SK-N-SH (cell line): ENCODE measurements at regions not wholly inside any gene's neighbourhood (a gene's known extent, or its start where the extent isn't known, plus 50 kb on each side); places are given as distances from the start of the nearest gene placed in this dataset.

Experiments used
- CTCF ChIA-PET: fragments of 300-600, 350-600 bp; formaldehyde crosslinking; extraction: SDS; loops from one replicate; lab custom pipeline; 2021; lab: Yijun Ruan, JAX
- POLR2A ChIA-PET: fragments of 350-600 bp; sonication (Branson Sonifier 250); formaldehyde crosslinking; extraction: SDS; loops from one replicate; lab custom pipeline; 2020; ENCODE audit warnings: antibody characterized with exemption, inconsistent platforms; lab: Yijun Ruan, JAX
- DNase-seq: peaks from one replicate; pipeline ENCODE4 v3.0.0; 2012
- H2AFZ ChIP-seq: fragments of 200-600 bp; sonication (generic); 2 replicates; pipeline ENCODE4 v1.8.1; 2016; ENCODE audit warnings: antibody characterized with exemption, mild to moderate bottlenecking, low read depth
- H3F3A ChIP-seq: fragments of 200-600 bp; sonication (generic); replicated peaks from 2 replicates; pipeline ENCODE3; 2016; ENCODE audit warnings: antibody characterized with exemption, mild to moderate bottlenecking; ENCODE audit not compliant: insufficient read depth
- H3K27ac ChIP-seq, 2 experiments: fragments of 200-500 bp in 1 of 2; fragments of 200-600 bp in 1 of 2; sonication (Bioruptor generic) in 1 of 2; sonication (generic), shearing (Covaris generic) in 1 of 2; 2 replicates each; pipeline versions ENCODE4 v1.5.1 to v1.6.1; 2014 to 2016; ENCODE audit warnings: low read depth in 2 of 2, inconsistent platforms in 1 of 2, low read length in 1 of 2, mild to moderate bottlenecking in 1 of 2, mixed read lengths in 1 of 2
- H3K27me3 ChIP-seq: fragments of 200-600 bp; sonication (generic), shearing (Covaris generic); 2 replicates; pipeline ENCODE4 v1.6.1; 2016; ENCODE audit warnings: mixed run types; ENCODE audit not compliant: insufficient read depth
- H3K36me3 ChIP-seq, 2 experiments: fragments of 200-500 bp in 1 of 2; fragments of 200-600 bp in 1 of 2; sonication (Bioruptor generic) in 1 of 2; sonication (generic) in 1 of 2; replicated peaks in 1 of 2; 2 replicates each; pipeline versions ENCODE3 to v1.5.1; 2014 to 2016; ENCODE audit warnings: low read length in 1 of 2, mild to moderate bottlenecking in 1 of 2; ENCODE audit not compliant: insufficient read depth in 2 of 2, control insufficient read depth in 1 of 2
- H3K4me1 ChIP-seq, 2 experiments: fragments of 200-500 bp in 1 of 2; fragments of 200-600 bp in 1 of 2; sonication (Bioruptor generic) in 1 of 2; sonication (generic), shearing (Covaris generic) in 1 of 2; 2 replicates each; pipeline versions ENCODE4 v1.5.1 to v1.6.1; 2014 to 2016; ENCODE audit warnings: low read depth in 1 of 2, low read length in 1 of 2, mixed run types in 1 of 2; ENCODE audit not compliant: insufficient read depth in 2 of 2, control insufficient read depth in 1 of 2
- H3K4me2 ChIP-seq: fragments of 200-600 bp; sonication (generic), shearing (Covaris generic); 2 replicates; pipeline ENCODE4 v1.6.1; 2017; ENCODE audit warnings: mixed run types
- H3K4me3 ChIP-seq, 2 experiments: fragments of 200-500 bp in 1 of 2; fragments of 200-600 bp in 1 of 2; sonication (Bioruptor generic) in 1 of 2; sonication (generic), shearing (Covaris generic) in 1 of 2; 2 replicates each; pipeline versions ENCODE4 v1.5.1 to v1.8.1; 2014 to 2016; ENCODE audit warnings: low read depth in 2 of 2, inconsistent platforms in 1 of 2, low read length in 1 of 2, mild to moderate bottlenecking in 1 of 2, mixed read lengths in 1 of 2, moderate library complexity in 1 of 2
- H3K79me2 ChIP-seq: fragments of 200-600 bp; sonication (generic); 2 replicates; pipeline ENCODE4 v1.8.1; 2017; ENCODE audit warnings: mild to moderate bottlenecking; ENCODE audit not compliant: insufficient read depth
- H3K9ac ChIP-seq: fragments of 200-600 bp; sonication (generic); 2 replicates; pipeline ENCODE4 v1.6.1; 2017; ENCODE audit warnings: mixed run types
- H3K9me2 ChIP-seq: fragments of 200-600 bp; sonication (generic); 2 replicates; pipeline ENCODE4 v1.6.1; 2017; ENCODE audit warnings: mixed run types
- H3K9me3 ChIP-seq: fragments of 200-600 bp; sonication (generic); 2 replicates; pipeline ENCODE4 v1.6.1; 2017; ENCODE audit warnings: mixed run types, mild to moderate bottlenecking, moderate library complexity
- H4K20me1 ChIP-seq: fragments of 200-600 bp; sonication (generic); 2 replicates; pipeline ENCODE4 v1.6.1; 2017; ENCODE audit warnings: mild to moderate bottlenecking, mixed run types; ENCODE audit not compliant: insufficient read depth
- EZH2phosphoT487 ChIP-seq: fragments of 200-600 bp; sonication (generic); IDR thresholded peaks from 2 replicates; pipeline ENCODE4 v1.6.1; 2017; ENCODE audit warnings: low read depth, mixed run types, mild to moderate bottlenecking, antibody characterized with exemption, moderate library complexity, borderline replicate concordance
- GABPA ChIP-seq: IDR thresholded peaks from 2 replicates; pipeline ENCODE4 v1.4.0; 2012; ENCODE audit warnings: low read depth, mild to moderate bottlenecking
- MXI1 ChIP-seq: IDR thresholded peaks from 2 replicates; pipeline ENCODE4 v1.6.1; 2012; ENCODE audit warnings: mild to moderate bottlenecking, low read depth, low read length, improper control_type of control experiment
- NRF1 ChIP-seq: IDR thresholded peaks from 2 replicates; pipeline ENCODE4 v1.6.1; 2012; ENCODE audit warnings: low read depth, mild to moderate bottlenecking, low read length
- RFX5 ChIP-seq: IDR thresholded peaks from 2 replicates; pipeline ENCODE4 v1.6.1; 2012; ENCODE audit warnings: mild to moderate bottlenecking, improper control_type of control experiment, low read length
- SIN3A ChIP-seq: IDR thresholded peaks from 2 replicates; pipeline ENCODE4 v1.6.1; 2012; ENCODE audit warnings: low read depth, mild to moderate bottlenecking, low read length, moderate library complexity, borderline replicate concordance
- TAF1 ChIP-seq: IDR thresholded peaks from 2 replicates; pipeline ENCODE4 v1.6.1; 2012; ENCODE audit warnings: low read depth, mild to moderate bottlenecking, low read length, moderate library complexity, borderline replicate concordance
- TEAD4 ChIP-seq: IDR thresholded peaks from 2 replicates; pipeline ENCODE4 v1.4.0; 2012; ENCODE audit warnings: mild to moderate bottlenecking, borderline replicate concordance; ENCODE audit not compliant: insufficient read depth
- WGBS: methylation state at CpG from one replicate; pipeline ENCODE4 v1.1.6; 2017; ENCODE audit warnings: low lambda C conversion rate; 5-methylcytosine and 5-hydroxymethylcytosine counted together
- TF ChIP-seq, protein P1 (sequence below): IDR thresholded peaks from 2 replicates; pipeline ENCODE4 v1.4.0; 2012; ENCODE audit warnings: low read depth
- TF ChIP-seq, protein P2 (sequence below): fragments of 150-350 bp; IDR thresholded peaks from 2 replicates; pipeline ENCODE4 v1.6.1; 2017; ENCODE audit warnings: antibody characterized with exemption, low read length, low read depth, borderline replicate concordance
- TF ChIP-seq, protein P3 (sequence below): fragments of 150-350 bp; IDR thresholded peaks from 2 replicates; pipeline ENCODE4 v1.6.1; 2016; ENCODE audit warnings: mild to moderate bottlenecking, low read depth, low read length
- TF ChIP-seq, protein P4 (sequence below): IDR thresholded peaks from 2 replicates; pipeline ENCODE4 v1.6.1; 2012; ENCODE audit warnings: mild to moderate bottlenecking, low read depth, low read length, moderate library complexity
- TF ChIP-seq, protein P5 (sequence below): IDR thresholded peaks from 2 replicates; pipeline ENCODE4 v1.4.0; 2012; ENCODE audit warnings: low read depth, borderline replicate concordance

DNA sequence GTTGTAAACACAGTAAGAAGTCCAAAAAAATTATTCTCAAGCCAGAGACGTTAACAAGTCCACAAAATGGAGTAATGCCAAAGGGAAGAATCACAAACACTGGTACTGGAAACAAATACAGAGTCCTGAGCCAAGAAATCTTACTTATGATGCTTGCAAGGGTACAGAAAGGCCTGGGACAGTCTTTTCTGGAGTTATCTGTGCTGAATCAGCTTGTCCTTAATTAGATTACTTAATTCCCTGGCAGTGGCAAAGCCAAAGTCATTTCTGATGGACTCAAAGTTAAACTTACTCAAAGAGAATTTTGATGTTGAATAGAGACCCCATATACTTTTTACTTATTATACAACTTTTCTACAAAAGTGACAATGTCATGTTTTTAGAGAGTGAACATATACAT is 610.5 kb upstream of the ITGA1 start:
- Histone ChIP-seq H3K79me2 (no peaks in the 10 kb centered on the region), H4K20me1 (no peaks in the 10 kb centered on the region), H3K9ac (no peak overlapping the region), H3K36me3 (no peaks in the 10 kb centered on the region), H3K4me3 (no peak overlapping the region), H3K9me3 (no peaks in the 10 kb centered on the region), H3F3A (no peaks in the 10 kb centered on the region), H3K27ac (peak overlapping the region in 1 of 2 experiments; percentile 16; a peak in 1 of 4 replicates), H3K9me2 (no peaks in the 10 kb centered on the region), H3K4me2 (no peak overlapping the region), H3K4me1 (no peaks in the 10 kb centered on the region), H2AFZ (no peak overlapping the region), H3K27me3 (no peaks in the 10 kb centered on the region)
- ChIA-PET POLR2A (no interaction called here), CTCF (no interaction called here)
- DNase-seq = peak; percentile 3
- TF ChIP-seq, protein P1, sequence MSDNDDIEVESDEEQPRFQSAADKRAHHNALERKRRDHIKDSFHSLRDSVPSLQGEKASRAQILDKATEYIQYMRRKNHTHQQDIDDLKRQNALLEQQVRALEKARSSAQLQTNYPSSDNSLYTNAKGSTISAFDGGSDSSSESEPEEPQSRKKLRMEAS = no peak
- TF ChIP-seq TEAD4 (no peak), GABPA (no peak)
- WGBS = 0% methylated on average over 1 of the region's 1 CpG

DNA sequence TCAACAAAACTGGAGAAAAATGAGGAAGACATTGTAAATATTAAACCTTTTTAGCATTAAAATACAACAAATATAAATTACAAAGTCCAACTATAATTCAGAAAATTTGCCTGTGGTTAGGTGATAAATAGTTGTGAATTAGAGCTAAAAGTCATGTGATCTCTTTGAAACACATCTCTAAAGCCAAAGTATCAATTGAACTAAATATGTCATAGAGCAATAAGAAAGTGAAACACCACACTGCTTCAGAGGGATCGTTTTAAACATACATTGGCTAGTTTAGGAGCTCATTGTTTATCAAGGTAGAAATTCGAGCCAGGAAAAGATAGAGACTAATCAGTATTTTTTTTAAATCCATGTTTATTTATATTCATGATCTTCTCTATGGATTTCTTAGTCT is 606.3 kb upstream of the ITGA1 start:
- WGBS = 5% methylated on average over 2 of the region's 2 CpGs
- POLR2A ChIA-PET = no interaction called here
- Histone ChIP-seq H3F3A (no peaks in the 10 kb centered on the region), H3K4me3 (no peak overlapping the region), H3K36me3 (no peaks in the 10 kb centered on the region), H3K27me3 (no peaks in the 10 kb centered on the region), H3K79me2 (no peaks in the 10 kb centered on the region), H3K4me1 (no peaks in the 10 kb centered on the region), H2AFZ (no peak overlapping the region), H3K9me3 (no peaks in the 10 kb centered on the region), H3K4me2 (no peak overlapping the region), H4K20me1 (no peaks in the 10 kb centered on the region), H3K27ac (no peak overlapping the region), H3K9ac (no peak overlapping the region), H3K9me2 (no peaks in the 10 kb centered on the region)
- TF ChIP-seq NRF1 = no peak
- TF ChIP-seq RFX5 = no peak
- TF ChIP-seq, protein P2, sequence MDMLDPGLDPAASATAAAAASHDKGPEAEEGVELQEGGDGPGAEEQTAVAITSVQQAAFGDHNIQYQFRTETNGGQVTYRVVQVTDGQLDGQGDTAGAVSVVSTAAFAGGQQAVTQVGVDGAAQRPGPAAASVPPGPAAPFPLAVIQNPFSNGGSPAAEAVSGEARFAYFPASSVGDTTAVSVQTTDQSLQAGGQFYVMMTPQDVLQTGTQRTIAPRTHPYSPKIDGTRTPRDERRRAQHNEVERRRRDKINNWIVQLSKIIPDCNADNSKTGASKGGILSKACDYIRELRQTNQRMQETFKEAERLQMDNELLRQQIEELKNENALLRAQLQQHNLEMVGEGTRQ = no peak
- no peak for TF ChIP-seq SIN3A
- TF ChIP-seq, protein P3, sequence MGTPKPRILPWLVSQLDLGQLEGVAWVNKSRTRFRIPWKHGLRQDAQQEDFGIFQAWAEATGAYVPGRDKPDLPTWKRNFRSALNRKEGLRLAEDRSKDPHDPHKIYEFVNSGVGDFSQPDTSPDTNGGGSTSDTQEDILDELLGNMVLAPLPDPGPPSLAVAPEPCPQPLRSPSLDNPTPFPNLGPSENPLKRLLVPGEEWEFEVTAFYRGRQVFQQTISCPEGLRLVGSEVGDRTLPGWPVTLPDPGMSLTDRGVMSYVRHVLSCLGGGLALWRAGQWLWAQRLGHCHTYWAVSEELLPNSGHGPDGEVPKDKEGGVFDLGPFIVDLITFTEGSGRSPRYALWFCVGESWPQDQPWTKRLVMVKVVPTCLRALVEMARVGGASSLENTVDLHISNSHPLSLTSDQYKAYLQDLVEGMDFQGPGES = no peak
- no peak for TF ChIP-seq EZH2phosphoT487
- TF ChIP-seq, protein P4, sequence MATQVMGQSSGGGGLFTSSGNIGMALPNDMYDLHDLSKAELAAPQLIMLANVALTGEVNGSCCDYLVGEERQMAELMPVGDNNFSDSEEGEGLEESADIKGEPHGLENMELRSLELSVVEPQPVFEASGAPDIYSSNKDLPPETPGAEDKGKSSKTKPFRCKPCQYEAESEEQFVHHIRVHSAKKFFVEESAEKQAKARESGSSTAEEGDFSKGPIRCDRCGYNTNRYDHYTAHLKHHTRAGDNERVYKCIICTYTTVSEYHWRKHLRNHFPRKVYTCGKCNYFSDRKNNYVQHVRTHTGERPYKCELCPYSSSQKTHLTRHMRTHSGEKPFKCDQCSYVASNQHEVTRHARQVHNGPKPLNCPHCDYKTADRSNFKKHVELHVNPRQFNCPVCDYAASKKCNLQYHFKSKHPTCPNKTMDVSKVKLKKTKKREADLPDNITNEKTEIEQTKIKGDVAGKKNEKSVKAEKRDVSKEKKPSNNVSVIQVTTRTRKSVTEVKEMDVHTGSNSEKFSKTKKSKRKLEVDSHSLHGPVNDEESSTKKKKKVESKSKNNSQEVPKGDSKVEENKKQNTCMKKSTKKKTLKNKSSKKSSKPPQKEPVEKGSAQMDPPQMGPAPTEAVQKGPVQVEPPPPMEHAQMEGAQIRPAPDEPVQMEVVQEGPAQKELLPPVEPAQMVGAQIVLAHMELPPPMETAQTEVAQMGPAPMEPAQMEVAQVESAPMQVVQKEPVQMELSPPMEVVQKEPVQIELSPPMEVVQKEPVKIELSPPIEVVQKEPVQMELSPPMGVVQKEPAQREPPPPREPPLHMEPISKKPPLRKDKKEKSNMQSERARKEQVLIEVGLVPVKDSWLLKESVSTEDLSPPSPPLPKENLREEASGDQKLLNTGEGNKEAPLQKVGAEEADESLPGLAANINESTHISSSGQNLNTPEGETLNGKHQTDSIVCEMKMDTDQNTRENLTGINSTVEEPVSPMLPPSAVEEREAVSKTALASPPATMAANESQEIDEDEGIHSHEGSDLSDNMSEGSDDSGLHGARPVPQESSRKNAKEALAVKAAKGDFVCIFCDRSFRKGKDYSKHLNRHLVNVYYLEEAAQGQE = no peak
- TF ChIP-seq, protein P5, sequence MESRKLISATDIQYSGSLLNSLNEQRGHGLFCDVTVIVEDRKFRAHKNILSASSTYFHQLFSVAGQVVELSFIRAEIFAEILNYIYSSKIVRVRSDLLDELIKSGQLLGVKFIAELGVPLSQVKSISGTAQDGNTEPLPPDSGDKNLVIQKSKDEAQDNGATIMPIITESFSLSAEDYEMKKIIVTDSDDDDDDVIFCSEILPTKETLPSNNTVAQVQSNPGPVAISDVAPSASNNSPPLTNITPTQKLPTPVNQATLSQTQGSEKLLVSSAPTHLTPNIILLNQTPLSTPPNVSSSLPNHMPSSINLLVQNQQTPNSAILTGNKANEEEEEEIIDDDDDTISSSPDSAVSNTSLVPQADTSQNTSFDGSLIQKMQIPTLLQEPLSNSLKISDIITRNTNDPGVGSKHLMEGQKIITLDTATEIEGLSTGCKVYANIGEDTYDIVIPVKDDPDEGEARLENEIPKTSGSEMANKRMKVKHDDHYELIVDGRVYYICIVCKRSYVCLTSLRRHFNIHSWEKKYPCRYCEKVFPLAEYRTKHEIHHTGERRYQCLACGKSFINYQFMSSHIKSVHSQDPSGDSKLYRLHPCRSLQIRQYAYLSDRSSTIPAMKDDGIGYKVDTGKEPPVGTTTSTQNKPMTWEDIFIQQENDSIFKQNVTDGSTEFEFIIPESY = no peak
- TF ChIP-seq MXI1 = no peak
- TF ChIP-seq TAF1 = no peak
- CTCF ChIA-PET = no interaction called here
- no peak for DNase-seq
